HEK293 (cell line): ENCODE measurements at regions not wholly inside any gene's neighbourhood (a gene's known extent, or its start where the extent isn't known, plus 50 kb on each side); places are given as distances from the start of the nearest gene placed in this dataset.

Experiments
- CTCF ChIA-PET: fragments of 350-600 bp; formaldehyde crosslinking; extraction: SDS; loops from one replicate; lab custom pipeline; 2021; ENCODE audit warnings: antibody characterized with exemption; lab: Yijun Ruan, JAX
- POLR2A ChIA-PET: fragments of 300-600 bp; formaldehyde crosslinking; extraction: SDS; loops from one replicate; lab custom pipeline; 2020; ENCODE audit warnings: antibody characterized with exemption, inconsistent platforms; lab: Yijun Ruan, JAX
- H3K27ac ChIP-seq: fragments of 200-500 bp; sonication (Bioruptor generic); 2 replicates; pipeline ENCODE4 v1.5.1; 2014; ENCODE audit warnings: low read depth, low read length, control low read depth, inconsistent platforms; ENCODE audit errors: extremely low read depth
- H3K36me3 ChIP-seq, 2 experiments: fragments of 200-500 bp in 1 of 2; sonication (Bioruptor generic) in 1 of 2; 1 replicate in 1 of 2; 2 replicates in 1 of 2; pipeline ENCODE4 v1.5.1; 2014 to 2017; ENCODE audit warnings: inconsistent platforms in 2 of 2, low read length in 2 of 2; ENCODE audit not compliant: control insufficient read depth in 2 of 2, insufficient read depth in 1 of 2
- H3K4me1 ChIP-seq: fragments of 200-500 bp; sonication (Bioruptor generic); 2 replicates; pipeline ENCODE4 v1.5.1; 2014; ENCODE audit warnings: mild to moderate bottlenecking, low read length, inconsistent platforms; ENCODE audit not compliant: control insufficient read depth, insufficient read depth
- H3K4me3 ChIP-seq: 2 replicates; pipeline ENCODE4 v1.5.1; 2011; ENCODE audit warnings: low read depth, mild to moderate bottlenecking, control low read depth, low read length, moderate library complexity
- H3K9me3 ChIP-seq: fragments of 200-500 bp; sonication (Bioruptor generic); 2 replicates; pipeline ENCODE4 v1.5.1; 2014; ENCODE audit warnings: low read depth, low read length, inconsistent platforms; ENCODE audit not compliant: control insufficient read depth, insufficient read depth
- FEZF1 ChIP-seq: fragments of 450-650 bp; formaldehyde crosslinking; IDR thresholded peaks from 2 replicates; pipeline ENCODE4 v1.5.1; 2016; ENCODE audit warnings: missing biosample characterization, missing genetic modification characterization
- HIC1 ChIP-seq: fragments of 450-650 bp; formaldehyde crosslinking; IDR thresholded peaks from 2 replicates; pipeline ENCODE4 v1.5.1; 2016; ENCODE audit warnings: missing biosample characterization, missing genetic modification characterization
- HOXA7 ChIP-seq: sonication (generic); formaldehyde crosslinking; IDR thresholded peaks from 2 replicates; pipeline ENCODE4 v1.8.1; 2022; ENCODE audit warnings: missing genetic modification reagents, borderline replicate concordance
- HOXC10 ChIP-seq: sonication (generic); formaldehyde crosslinking; IDR thresholded peaks from 2 replicates; pipeline ENCODE4 v1.8.1; 2023; ENCODE audit warnings: mild to moderate bottlenecking, missing genetic modification reagents
- IKZF3 ChIP-seq: fragments of 450-650 bp; IDR thresholded peaks from 2 replicates; pipeline ENCODE4 v1.5.0; 2018; ENCODE audit warnings: missing biosample characterization, mild to moderate bottlenecking, missing genetic modification characterization, moderate library complexity
- KLF16 ChIP-seq: fragments of 450-650 bp; formaldehyde crosslinking; IDR thresholded peaks from 2 replicates; pipeline ENCODE4 v1.5.1; 2017; ENCODE audit warnings: missing biosample characterization, missing genetic modification characterization
- MYNN ChIP-seq: fragments of 450-650 bp; formaldehyde crosslinking; IDR thresholded peaks from 2 replicates; pipeline ENCODE4 v1.5.1; 2016; ENCODE audit warnings: missing biosample characterization, missing genetic modification characterization, borderline replicate concordance
- OSR2 ChIP-seq: fragments of 450-650 bp; formaldehyde crosslinking; IDR thresholded peaks from 2 replicates; pipeline ENCODE4 v1.5.1; 2016; ENCODE audit warnings: missing biosample characterization, missing genetic modification characterization
- ZFHX2 ChIP-seq: fragments of 450-650 bp; formaldehyde crosslinking; conservative IDR thresholded peaks from 2 replicates; pipeline ENCODE4 v1.5.1; 2016; ENCODE audit warnings: missing biosample characterization, missing genetic modification characterization
- ZFP41 ChIP-seq: fragments of 450-650 bp; formaldehyde crosslinking; IDR thresholded peaks from 2 replicates; pipeline ENCODE4 v1.5.1; 2016; ENCODE audit warnings: missing biosample characterization, missing genetic modification characterization, borderline replicate concordance
- ZIC2 ChIP-seq: fragments of 450-650 bp; formaldehyde crosslinking; IDR thresholded peaks from 2 replicates; pipeline ENCODE4 v1.5.1; 2016; ENCODE audit warnings: missing biosample characterization, missing genetic modification characterization
- ZNF121 ChIP-seq: fragments of 450-650 bp; formaldehyde crosslinking; IDR thresholded peaks from 2 replicates; pipeline ENCODE4 v1.5.1; 2016; ENCODE audit warnings: missing biosample characterization, missing genetic modification characterization
- ZNF155 ChIP-seq: fragments of 450-650 bp; formaldehyde crosslinking; IDR thresholded peaks from 2 replicates; pipeline ENCODE4 v1.5.1; 2016; ENCODE audit warnings: missing biosample characterization, missing genetic modification characterization
- ZNF169 ChIP-seq: fragments of 450-650 bp; formaldehyde crosslinking; IDR thresholded peaks from 2 replicates; pipeline ENCODE4 v1.5.1; 2016; ENCODE audit warnings: missing biosample characterization, missing genetic modification characterization
- ZNF404 ChIP-seq: fragments of 450-650 bp; formaldehyde crosslinking; IDR thresholded peaks from 2 replicates; pipeline ENCODE4 v1.5.1; 2017; ENCODE audit warnings: missing biosample characterization, missing genetic modification characterization
- ZNF521 ChIP-seq: fragments of 450-650 bp; formaldehyde crosslinking; IDR thresholded peaks from 2 replicates; pipeline ENCODE4 v1.5.1; 2017; ENCODE audit warnings: missing biosample characterization, mild to moderate bottlenecking, missing genetic modification characterization
- ZNF558 ChIP-seq: fragments of 450-650 bp; formaldehyde crosslinking; IDR thresholded peaks from 2 replicates; pipeline ENCODE4 v1.5.1; 2016; ENCODE audit warnings: missing biosample characterization, missing genetic modification characterization
- ZNF560 ChIP-seq: fragments of 450-650 bp; formaldehyde crosslinking; IDR thresholded peaks from 2 replicates; pipeline ENCODE4 v1.5.1; 2017; ENCODE audit warnings: missing biosample characterization, missing genetic modification characterization, borderline replicate concordance
- ZNF626 ChIP-seq: fragments of 450-650 bp; sonication (Bioruptor Pico); formaldehyde crosslinking; IDR thresholded peaks from 2 replicates; pipeline ENCODE4 v1.5.1; 2018; ENCODE audit warnings: missing biosample characterization, missing genetic modification characterization, inconsistent platforms
- ZNF654 ChIP-seq: fragments of 450-650 bp; formaldehyde crosslinking; IDR thresholded peaks from 2 replicates; pipeline ENCODE4 v1.5.1; 2016; ENCODE audit warnings: low read depth, missing biosample characterization, missing genetic modification characterization
- ZNF658 ChIP-seq: fragments of 450-650 bp; formaldehyde crosslinking; IDR thresholded peaks from 2 replicates; pipeline ENCODE4; 2016; ENCODE audit warnings: missing biosample characterization, missing genetic modification characterization
- ZNF747 ChIP-seq: fragments of 450-650 bp; formaldehyde crosslinking; IDR thresholded peaks from 2 replicates; pipeline ENCODE4 v1.5.1; 2016; ENCODE audit warnings: missing biosample characterization, missing genetic modification characterization
- ZNF792 ChIP-seq: fragments of 450-650 bp; formaldehyde crosslinking; IDR thresholded peaks from 2 replicates; pipeline ENCODE4 v1.5.1; 2016; ENCODE audit warnings: missing biosample characterization, missing genetic modification characterization
- ZSCAN16 ChIP-seq: fragments of 450-650 bp; formaldehyde crosslinking; IDR thresholded peaks from 2 replicates; pipeline ENCODE4 v1.5.1; 2016; ENCODE audit warnings: missing biosample characterization, missing genetic modification characterization
- ZSCAN30 ChIP-seq: fragments of 450-650 bp; IDR thresholded peaks from 2 replicates; pipeline ENCODE4 v1.5.1; 2018; ENCODE audit warnings: missing biosample characterization, mild to moderate bottlenecking, missing genetic modification characterization, moderate library complexity

DNA sequence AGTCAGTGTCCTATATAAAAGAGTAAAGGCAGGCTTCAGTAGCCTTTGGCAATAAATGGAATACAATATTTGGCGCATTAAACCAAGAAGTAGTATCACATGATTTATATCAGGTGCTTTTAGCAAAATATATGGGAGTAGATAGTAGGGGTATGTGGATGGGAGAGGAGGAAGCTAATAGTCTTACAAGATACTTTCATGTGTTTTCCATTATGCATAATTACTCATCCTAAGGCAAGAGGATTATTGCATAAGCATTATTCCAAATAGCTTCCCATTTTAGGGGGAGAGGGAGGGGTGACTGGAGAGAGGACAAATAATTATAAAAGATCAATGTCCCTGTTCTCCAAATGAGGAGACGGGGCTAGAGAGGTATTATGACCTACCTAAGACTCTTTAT lies 104.3 kb downstream of the DUSP6 start:
- CTCF ChIA-PET, result no interaction called here
- TF ChIP-seq HOXC10 (CRISPR knock-in tag) (no peak), ZNF169 (tag by site-specific recombination) (no peak), ZNF404 (tag by site-specific recombination) (no peak)
- TF ChIP-seq, all 188 proteins: peak for 0
- Histone ChIP-seq H3K36me3 (no peaks in the 10 kb centered on the region), H3K4me1 (0 out of 2 replicates have a peak, but pooled peaks cover 2% of the 10 kb centered on the region), H3K9me3 (no peaks in the 10 kb centered on the region), H3K4me3 (no peak overlapping the region), H3K27ac (no peak overlapping the region)
- POLR2A ChIA-PET, result no interaction called here

- Histone ChIP-seq H3K4me1 (0 out of 2 replicates have a peak, but pooled peaks cover 2% of the 10 kb centered on the region), H3K27ac (no peak overlapping the region), H3K4me3 (no peak overlapping the region), H3K36me3 (no peaks in the 10 kb centered on the region), H3K9me3 (no peaks in the 10 kb centered on the region)
- ChIA-PET POLR2A (no interaction called here), CTCF (interaction anchor here (1.2 to 1.7 kb wide), 2 partner anchors 9 to 16 kb away, joined by 3 read pairs; no protein-coding TSS in a partner anchor)
- no peak for TF ChIP-seq ZSCAN30 (tag by site-specific recombination)
- TF ChIP-seq HIC1 (tag by site-specific recombination), result no peak
- no peak for TF ChIP-seq ZFP41 (tag by site-specific recombination)
- TF ChIP-seq FEZF1 (tag by site-specific recombination), result 0 out of 2 replicates have a peak, but pooled peaks have one; percentile 11
- no peak for TF ChIP-seq ZNF658 (tag by site-specific recombination)
- TF ChIP-seq ZNF521 (tag by site-specific recombination), result no peak
- no peak for TF ChIP-seq ZNF747 (tag by site-specific recombination)
- TF ChIP-seq ZNF121 (tag by site-specific recombination), result no peak
- TF ChIP-seq ZNF155 (tag by site-specific recombination), result no peak
- no peak for TF ChIP-seq ZFHX2
- TF ChIP-seq ZNF626 (tag by site-specific recombination), result no peak
- no peak for TF ChIP-seq ZNF560 (tag by site-specific recombination)
- no peak for TF ChIP-seq ZSCAN16 (tag by site-specific recombination)
- no peak for TF ChIP-seq HOXA7
- TF ChIP-seq ZNF792 (tag by site-specific recombination), result no peak
- peak; percentile 47; the same call in 1 of the 2 replicates for TF ChIP-seq OSR2 (tag by site-specific recombination)
- TF ChIP-seq ZNF558, result no peak
- TF ChIP-seq IKZF3 (tag by site-specific recombination), result 0 out of 2 replicates have a peak, but pooled peaks have one; percentile 18
- TF ChIP-seq MYNN (tag by site-specific recombination), result no peak
- no peak for TF ChIP-seq KLF16 (tag by site-specific recombination)
- no peak for TF ChIP-seq ZNF654 (tag by site-specific recombination)
- TF ChIP-seq ZIC2 (tag by site-specific recombination), result peak; percentile 90
Measured at GRCh38 chr12:89247541-89247942, 104.8 kb downstream of the DUSP6 start.
